ENCODE measurements at regions not wholly inside any gene's neighbourhood (a gene's known extent, or its start where the extent isn't known, plus 50 kb on each side); places are given as distances from the start of the nearest gene placed in this dataset.

- DNase-seq (ENCODE audit: low spot score): no peak
- TF ChIP-seq CTCF (IDR thresholded peaks at IDR 0.05; ENCODE audit: extremely low read depth, missing control alignments): no peak
Measured at GRCh38 chr11:128103278-128103873, 484.0 kb downstream of the ETS1 start.

GRCh38 chr11:128098781-128099180, 488.6 kb downstream of the ETS1 start:
- DNase-seq (ENCODE audit: low spot score): no peak
- no peak for TF ChIP-seq CTCF (IDR thresholded peaks at IDR 0.05; ENCODE audit: extremely low read depth, missing control alignments)

GRCh38 chr11:128095466-128095981, 491.8 kb downstream of the ETS1 start:
- TF ChIP-seq CTCF (IDR thresholded peaks at IDR 0.05; ENCODE audit: extremely low read depth, missing control alignments): no peak
- no peak for DNase-seq (ENCODE audit: low spot score)

GRCh38 chr11:128093689-128094088, 493.7 kb downstream of the ETS1 start:
- no peak for TF ChIP-seq CTCF (IDR thresholded peaks at IDR 0.05; ENCODE audit: extremely low read depth, missing control alignments)
- no peak for DNase-seq (ENCODE audit: low spot score)

- DNase-seq (ENCODE audit: low spot score): no peak
- TF ChIP-seq CTCF (IDR thresholded peaks at IDR 0.05; ENCODE audit: extremely low read depth, missing control alignments): no peak
Measured at GRCh38 chr11:128089962-128090361, 497.4 kb downstream of the ETS1 start.

GRCh38 chr11:128086794-128087193, 500.6 kb downstream of the ETS1 start:
- TF ChIP-seq CTCF (IDR thresholded peaks at IDR 0.05; ENCODE audit: extremely low read depth, missing control alignments): no peak
- no peak for DNase-seq (ENCODE audit: low spot score)

- TF ChIP-seq CTCF (IDR thresholded peaks at IDR 0.05; ENCODE audit: extremely low read depth, missing control alignments): no peak
- no peak for DNase-seq (ENCODE audit: low spot score)
Measured at GRCh38 chr11:128085276-128085675, 502.1 kb downstream of the ETS1 start.

Measured in GM20000 (cell line).